ENCODE measurements at regions not wholly inside any gene's neighbourhood (a gene's known extent, or its start where the extent isn't known, plus 50 kb on each side); places are given as distances from the start of the nearest gene placed in this dataset.
A peak's percentile ranks its signal among the peaks of the same experiment; 100 is the strongest.

DNA sequence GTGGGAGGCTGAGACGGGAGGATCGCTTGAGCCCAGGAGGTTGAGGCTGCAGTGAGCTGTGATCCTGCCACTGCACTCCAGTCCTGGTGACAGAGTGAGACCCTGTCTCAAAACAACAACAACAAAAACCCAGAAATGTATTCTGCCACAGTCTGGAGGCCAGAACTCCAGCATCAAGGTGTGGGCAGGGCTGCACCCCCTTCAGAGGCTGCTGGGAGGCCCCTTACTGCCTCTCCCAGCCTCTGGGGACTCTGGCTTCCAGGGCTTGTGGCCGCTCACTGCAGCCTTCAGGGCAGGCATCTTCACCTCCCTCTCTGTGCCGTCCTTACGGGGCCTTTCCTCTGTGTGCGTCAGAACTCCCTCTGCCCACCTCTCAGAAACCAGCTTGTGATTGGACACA lies 209.4 kb upstream of the GSE1 start:
- DNase-seq (ENCODE audit: low spot score) = no peak

DNA sequence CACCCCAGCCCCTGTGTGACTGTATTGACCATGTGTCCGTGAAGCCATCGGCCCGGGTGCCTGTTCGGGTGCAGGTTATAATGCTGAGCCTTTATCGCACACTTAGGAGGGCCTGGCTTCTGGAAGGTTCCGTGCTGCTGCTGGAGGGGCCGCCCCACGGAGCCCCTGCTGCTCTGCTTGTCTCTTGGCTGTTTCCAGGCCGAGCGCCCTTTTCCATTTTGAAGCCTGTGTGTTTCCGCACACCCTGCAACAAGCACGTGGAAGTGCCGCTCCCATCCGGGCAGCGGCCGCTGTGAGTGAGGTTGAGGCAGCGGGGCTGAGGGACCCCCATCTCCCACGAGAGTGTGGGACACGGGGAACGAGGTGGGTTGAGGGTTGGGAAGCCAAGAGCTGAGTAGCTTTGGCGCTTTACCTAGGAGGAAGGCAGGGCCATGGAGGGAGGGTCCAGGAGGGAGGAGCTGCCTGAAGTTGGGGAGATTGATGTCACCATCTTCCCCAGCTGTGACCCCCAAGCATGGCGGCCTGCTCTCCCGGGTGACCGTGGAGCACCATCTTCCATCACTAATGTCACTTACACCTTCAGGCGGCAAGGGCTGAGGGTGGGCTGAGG lies 200.1 kb upstream of the GSE1 start:
- DNase-seq (ENCODE audit: low spot score) = no peak

DNA sequence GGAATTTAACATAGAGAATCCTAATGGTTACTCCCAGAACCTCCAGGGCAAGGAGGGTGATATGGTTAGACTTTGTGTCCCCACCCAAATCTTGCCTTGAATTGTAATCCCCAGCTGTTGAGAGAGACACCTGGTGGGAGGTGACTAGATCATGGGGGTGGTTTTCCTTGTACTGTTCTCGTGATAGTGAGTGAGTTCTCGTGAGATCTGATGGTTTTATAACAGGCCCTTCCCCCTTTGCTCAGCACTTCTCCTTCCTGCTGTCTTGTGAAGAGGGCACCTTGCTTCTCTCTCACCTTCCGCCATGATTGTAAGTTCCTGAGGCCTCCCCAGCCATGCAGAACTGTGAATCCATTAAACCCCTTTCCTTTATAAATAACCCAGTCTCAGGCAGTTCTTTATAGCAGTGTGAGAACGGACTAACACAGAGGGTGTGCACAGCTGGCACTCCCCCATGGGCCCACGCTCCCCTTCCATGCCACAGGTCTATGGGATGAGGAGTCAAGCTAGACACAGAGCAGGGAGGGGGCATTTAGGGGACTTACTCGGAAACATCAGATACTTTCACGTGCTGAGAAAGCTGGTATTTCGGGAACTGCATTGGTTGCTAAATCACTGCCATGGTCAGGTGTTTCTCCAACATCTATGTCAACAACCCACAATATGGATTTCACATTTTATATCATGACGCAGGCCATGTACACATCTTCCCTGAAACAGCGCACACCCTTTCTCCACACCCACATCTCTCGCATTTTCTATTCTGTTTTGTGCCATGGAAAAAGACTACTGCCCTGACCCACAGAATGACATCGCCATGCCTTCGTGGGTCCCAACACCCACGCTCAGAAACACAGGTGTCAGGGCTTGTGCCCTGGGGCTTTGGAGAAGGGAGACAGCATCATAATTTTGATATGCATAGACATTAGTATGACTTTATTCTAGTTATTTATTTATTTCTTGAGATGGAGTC lies 199.1 kb upstream of the GSE1 start:
- DNase-seq (ENCODE audit: low spot score) = no peak

DNA sequence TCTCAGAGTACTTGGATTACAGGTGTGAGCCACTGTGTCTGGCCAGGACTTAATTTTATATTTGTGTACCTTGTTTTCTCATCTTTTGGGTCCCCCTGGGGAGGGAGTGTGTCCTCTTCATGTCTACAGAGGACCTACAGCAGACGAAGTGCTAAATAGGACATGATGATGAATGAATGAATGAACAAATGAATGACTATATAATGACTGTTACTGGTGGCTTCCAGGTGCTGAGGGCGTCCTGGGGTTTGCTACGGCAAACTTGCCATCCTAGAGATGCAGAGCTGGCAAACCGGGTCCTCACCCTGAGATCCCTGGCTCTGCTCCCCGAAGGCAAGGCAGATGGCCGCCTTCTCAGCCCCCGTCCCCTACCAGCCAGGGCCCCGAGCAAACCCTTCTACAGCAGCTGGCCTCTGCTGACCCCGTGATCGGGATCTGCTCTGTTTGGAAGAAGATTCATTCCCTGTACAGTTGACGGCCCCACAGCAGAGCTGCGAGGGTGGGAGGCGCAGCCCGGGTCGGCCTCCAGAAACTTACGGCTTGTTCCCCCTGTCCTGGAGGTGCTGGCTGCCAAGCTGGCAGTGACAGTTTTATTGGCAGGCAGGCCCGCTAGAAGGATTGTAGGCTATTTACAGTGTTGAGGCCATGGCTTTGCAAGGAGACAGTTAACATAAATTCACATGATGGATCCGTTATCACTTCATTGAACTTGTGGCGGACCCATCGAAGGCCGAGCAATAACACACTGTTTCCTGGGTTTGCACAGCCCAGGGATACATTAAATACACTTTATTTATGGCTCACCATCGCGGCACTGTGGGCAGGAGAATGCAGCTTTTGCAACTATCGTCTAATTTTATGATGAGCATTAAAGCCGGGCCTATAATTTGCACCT lies 197.7 kb upstream of the GSE1 start:
- no peak for DNase-seq (ENCODE audit: low spot score)

DNA sequence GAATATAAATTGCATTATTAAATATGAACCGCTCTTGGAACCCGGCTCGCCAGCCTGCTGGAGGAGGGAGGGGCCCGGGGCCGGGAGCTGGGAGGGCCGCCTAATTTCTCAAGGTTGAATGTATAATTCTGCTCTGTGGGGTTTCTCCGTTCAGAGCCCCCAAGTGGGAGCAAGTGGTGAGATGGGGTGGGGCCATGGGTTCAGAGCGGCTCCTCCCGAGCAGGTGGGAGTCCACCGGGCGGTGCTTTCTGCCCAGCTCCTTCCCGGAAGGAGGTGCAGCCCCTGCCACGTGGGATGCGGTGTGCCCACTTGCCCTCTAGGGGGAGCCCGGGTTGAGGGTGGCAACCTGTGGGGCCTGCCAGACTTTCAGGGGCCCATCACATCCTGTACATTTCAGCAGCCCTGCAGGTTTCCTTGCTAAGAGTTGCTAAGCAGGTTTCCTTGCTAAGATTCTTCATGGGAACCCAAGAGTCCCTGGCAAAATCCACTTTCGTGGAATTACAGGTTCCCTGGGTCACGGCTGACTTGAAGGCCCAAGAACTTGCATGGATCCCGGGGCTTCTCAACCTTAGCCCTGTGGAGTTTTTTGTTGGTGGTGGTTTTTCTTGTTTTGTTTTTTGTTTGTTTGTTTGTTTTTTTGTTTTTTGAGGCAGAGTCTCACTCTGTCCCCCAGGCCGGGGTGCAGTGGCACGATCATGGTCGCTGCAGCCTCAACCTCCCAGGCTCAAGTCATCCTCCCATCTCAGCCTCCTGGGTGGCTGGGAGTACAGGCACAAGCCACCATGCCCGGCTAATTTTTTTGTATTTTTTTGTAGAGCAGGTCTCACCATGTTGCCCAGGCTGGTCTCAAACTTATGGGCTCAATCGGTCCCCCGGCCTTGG lies 196.7 kb upstream of the GSE1 start:
- DNase-seq (ENCODE audit: low spot score) = peak; percentile 78

DNA sequence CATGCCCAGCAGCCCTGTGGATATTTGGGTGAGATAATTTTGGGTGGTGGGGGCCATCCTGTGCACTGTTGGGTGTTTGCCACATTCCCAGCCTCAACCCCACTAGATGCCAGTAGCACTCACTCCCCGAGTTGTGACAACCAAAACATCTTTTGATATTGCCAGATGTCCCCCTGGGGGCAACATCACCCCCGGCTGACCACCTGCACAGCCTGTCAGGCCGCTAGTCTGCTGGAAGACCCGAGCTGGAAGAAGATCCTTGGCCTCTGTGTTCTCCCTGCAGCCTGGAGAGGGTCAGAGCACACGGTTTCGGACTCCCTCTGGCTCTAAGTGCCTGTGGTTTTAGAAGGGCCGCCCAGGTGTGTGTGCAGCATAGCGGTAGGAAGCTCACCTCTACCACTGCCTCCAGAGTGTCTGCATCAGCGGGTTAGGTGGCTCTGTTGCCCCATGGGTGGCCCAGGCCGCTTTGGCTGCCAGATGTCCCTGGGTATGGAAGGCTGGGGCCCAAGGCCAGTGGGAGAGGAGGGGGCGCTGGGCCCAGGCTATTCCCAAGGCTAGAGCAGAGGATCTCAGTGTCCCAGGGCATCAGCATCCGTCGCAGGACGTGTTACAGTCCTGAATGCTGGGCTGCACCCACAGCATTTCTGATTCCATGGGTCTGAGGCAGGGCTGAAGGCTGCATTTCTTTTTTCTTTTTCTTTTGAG lies 195.8 kb upstream of the GSE1 start:
- DNase-seq (ENCODE audit: low spot score) = no peak

DNA sequence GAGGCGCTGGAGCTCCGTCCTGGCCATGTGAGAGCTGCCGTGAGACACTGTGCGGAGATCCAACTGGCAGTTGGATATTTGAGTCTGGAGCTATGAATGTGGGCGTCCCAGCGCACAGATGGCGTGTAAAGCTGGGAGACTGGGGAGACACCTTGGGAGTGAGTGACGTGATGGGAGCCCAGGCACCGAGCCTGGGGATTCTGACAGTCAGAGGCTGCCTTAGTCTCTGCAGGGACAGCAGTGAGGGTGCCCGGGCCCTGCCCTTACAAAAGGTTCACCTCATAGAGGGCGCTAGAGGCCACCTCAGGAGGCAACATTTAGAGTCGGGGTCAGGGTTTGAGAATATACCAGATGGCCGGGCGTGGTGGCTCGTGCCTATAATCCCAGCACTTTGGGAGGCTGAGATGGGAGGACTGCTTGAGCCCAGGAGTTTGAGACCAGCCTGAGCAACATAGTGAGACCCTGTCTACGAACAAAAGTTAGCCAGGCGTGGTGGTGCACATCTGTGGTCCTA lies 194.1 kb upstream of the GSE1 start:
- no peak for DNase-seq (ENCODE audit: low spot score)

DNA sequence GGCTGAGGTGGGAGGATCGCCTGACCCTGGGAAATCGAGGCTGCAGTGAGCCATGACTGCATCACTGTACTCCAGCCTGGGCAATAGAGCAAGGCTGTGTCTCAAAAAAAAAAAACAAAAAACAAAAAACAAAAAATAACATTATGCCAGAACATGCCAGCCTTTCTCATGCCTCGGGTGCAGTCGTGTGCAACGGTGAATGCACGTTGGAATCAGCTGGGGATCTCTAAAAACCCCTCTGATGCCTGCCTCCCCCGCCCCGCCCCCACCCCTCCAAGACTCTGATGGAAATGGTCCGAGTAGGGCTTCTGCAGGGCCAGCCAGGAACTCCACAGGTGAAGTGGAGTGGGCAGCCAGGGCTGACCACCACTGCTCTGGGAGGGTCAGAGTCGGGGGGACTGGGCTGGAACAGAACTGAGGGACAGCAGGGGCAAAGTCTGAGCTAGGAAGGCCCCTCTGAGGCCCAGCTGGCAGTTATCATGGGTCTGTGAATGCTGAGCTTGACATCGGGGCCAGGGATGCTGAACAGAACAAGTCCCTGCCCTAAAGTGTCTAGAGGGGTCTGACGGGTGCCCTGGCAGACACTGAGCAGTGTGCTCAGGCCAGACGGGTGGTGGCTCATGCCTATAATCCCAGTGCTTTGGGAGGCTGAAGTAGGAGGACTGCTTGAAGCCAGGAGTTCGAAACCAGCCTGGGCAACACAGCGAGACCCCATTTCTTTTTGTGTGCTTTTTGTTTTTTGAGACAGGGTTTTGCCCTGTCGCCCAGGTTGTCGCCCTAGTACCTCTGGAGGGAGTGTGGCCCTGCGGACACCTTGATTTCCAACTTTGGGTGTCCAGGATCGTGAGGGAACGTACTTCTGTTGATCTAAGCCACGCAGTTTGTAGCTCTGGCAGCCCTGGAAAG lies 193.4 kb upstream of the GSE1 start:
- DNase-seq (ENCODE audit: low spot score) = no peak

DNA sequence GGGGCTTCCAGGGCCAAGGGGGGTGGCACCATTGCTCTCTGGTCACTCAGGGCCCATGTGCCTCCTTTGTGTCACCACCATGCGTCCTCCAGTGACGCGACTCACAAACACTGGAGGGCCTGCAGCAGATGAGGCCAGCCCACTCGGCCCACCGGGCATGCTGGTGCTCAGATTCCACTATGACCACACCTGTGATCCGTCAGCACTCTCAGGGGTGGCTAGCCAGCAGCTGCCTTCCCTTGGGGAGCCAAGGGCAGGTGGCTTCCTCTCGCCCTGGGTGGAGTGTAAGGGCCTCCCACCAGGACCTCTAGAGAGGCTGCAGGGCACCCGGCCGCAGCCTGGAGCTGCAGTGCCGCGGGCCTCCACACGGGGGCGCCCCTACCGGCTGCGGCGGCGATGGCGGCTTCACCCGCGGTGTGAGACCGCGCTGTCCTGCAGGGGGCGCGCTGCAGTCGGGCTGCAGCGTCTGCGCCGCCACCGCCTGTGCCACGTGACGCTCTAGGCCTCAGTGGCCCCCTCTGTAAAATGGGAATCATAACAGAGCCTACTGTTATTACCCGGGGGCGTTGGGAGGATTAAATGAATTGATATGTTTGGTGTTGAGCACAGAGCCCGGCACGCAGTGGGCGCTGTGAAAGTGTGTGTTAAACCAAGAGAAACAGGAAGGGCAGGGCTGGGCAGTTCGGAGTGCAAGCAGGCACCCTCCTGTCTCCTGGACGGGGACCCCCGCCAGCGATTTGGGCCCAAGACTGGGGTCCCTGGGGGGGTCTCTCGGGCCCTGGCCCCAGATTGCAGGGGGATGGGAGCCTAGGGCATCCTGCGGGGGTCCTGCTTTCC lies 192.4 kb upstream of the GSE1 start:
- DNase-seq (ENCODE audit: low spot score) = peak; percentile 83

DNA sequence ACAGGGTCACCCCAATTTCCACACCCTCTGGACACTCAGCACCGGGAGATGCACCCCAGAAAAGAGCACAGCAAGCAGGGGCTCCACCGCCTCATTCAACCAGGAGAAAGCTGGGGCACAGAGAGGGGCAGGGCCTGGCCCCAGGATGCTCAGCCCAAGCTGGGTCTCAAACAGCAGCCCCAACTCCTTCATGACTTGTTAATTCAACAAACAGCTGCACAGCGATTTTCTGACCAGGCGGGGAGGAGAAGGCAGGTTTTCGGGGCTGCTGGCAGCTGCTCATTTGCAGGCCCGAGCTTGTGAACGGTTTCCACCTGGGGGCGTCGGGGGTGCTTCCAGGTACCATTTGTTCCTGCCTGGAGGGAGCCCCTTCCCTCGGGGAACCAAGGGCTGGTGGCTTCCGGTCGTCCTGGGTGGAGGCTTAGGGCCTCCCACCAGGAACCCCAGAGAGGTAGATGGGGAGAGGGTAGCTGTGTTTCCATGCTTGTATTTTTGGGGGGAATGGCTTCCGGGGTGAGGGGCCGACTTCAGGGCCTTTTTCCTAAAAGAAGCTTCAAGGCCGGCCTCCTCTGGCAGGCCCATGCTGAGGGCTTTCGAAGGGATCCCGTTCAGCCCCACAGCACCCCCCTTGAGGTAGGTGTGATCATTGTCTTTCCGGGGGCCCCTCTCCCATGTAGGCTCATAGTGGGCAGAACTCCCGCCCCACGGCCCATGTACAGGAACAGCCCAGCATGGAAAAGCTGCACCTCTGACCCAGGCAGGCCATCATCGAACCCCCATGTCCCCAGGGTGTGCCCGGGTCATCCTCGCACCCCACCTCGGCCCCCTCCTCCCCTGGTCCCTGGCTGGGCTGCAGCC lies 191.6 kb upstream of the GSE1 start:
- no peak for DNase-seq (ENCODE audit: low spot score)

DNA sequence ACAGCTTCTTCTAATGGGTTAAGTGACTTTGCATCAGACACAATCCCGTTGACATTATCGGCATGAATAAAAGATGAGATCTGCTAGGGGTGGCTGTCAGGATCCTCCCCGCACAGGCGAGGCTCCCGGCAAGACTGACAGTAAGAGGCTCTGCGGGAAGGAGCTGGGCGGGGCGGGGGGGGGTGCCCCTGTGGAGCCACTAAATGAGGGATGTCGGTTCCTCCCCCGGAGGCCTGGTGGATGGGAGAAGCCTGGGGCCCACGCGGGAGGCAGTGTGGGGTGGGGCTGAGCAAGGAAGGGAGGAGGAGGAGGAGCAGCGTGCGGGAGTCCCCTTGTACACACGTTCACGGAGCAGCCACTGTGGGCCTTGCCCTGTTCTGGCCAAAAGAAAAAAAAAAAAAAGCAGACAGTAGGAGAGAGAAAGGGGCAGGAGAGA lies 190.9 kb upstream of the GSE1 start:
- DNase-seq (ENCODE audit: low spot score) = no peak

DNA sequence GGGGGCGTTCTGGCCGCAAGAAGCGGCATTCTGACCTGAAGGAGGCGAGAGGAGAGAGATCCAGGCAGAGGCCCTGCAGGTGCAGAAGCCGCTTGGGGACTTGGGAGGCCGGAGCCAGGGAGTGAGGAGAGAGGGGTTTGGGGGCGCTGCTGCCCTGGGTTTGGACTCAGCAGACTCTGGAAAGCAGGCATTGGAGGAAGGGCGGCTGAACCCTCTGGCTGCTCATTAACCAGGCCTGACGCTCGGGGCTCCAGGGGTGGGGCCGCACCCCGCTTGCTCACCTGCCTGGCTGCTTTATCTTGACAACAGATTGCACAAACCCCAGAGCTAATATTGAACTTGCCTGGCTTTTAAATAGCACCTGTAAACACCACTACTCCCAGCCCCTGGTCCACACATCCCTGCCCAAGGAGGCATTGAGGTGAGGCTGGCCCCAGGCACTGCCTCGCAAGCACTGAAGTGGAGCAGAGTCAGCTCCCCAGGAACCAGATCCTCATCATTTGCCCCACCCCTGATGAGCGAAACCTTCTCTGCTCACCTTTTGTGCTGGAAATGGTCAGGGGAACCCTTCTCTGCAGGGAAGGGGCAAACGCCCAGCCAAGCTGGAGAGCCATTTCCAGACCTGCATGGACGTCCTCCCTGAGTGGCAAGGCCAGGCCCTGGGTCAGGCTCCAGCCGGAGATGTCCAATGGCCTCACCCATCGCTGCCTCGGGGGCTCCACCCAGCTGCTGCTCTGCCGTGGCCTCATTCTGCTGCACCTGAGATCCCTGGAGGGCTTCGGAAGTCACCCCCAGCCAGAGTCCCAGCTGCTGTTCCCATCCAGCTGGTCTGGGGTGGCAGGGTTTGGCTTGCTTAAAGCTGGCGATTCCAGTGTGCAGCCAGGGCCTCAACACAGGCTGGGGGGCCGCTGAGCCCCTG lies 190.2 kb upstream of the GSE1 start:
- DNase-seq (ENCODE audit: low spot score) = no peak

DNA sequence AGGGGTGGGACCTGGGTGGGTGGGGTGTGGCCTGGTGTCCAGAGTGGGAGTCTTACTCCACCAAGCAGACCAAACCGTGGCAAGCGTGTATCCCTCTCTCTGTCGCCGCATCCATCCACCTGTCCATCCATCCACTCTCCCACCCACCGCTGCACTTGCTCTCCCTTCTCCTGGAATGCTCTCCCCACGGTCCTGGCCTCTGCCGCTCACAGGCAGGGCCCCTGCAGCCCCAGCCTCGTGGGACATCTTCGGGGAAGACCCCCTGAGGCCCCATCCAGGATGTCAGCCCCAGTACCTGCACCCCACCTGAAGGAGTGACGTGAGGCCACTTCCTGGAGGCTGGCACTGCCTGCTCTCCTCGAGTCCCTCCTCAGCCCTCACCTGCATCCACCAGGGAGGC lies 189.5 kb upstream of the GSE1 start:
- no peak for DNase-seq (ENCODE audit: low spot score)

DNA sequence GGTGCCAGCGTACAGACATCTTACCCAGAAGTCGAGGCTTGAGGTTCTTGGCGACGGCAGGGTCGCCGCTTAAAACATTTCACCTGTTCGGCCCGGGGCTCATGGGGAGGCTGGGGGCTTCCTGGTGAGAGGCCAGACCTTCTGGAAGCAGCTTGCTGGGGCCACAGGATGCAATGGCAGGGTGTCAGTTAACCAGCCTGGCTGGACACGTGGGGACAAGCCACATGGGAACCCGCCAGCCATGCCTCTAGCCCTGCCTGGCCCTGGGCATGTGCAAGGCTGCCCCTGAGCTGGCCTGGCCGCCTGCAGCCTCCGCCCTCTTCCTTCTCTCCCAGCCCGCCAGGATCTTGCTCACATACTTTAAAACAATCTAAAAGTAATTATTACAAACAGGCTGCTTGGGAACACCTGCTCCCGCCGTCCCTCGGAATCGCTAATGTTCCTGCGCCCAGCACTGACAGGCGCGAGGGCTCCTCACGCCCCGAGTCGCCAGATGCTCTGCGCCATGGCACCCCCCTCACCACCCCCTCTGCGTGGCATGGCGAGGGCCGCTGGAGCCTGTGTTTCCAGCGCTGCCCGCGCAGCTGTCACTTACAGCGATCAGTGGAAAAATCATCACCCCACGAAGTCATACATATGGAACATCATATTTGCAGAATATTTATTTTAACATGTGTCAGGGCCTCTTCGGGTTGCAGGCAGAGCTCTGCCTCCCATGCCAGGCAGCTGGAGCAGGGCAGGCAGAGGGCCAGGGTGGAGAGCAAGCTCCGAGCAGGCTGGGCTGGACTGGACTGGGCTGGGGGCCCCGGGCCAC lies 188.7 kb upstream of the GSE1 start:
- DNase-seq (ENCODE audit: low spot score) = no peak

DNA sequence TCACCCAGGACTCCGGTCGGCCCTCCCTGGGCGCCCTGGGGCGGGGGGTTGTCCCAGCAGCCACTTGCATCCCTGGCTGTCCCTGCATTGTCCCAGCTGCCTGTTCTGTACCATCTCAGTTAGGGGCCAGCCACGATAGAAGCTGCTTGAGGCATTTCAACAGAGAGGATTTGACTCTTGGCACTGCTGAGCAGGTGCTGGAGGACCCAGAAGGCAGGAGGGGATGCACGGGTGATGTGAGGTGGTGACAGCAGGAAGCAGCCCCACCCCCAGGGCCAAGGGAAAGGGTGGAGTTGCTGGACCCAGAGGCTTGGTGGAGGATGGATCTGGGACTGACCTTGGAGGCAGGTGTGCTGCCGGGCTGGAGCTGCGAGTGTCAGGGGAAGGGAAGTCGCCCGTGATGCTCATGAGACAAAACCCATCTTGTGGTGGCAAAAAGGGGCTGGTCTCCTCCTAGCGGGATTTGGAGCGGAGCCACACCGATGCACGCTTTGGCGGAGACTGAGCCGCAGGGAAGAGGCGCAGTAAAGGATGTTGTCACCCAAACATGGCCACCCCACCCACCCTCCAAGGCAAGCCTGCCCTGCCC lies 188.0 kb upstream of the GSE1 start:
- DNase-seq (ENCODE audit: low spot score) = no peak

All from hematopoietic multipotent progenitor cell treated with erythropoietin and hydrocortisone succinate and interleukin-3 and kit ligand, for 15 days (in vitro differentiated cells).